Testis (tissue), 2 donors: ENCODE measurements at regions not wholly inside any gene's neighbourhood (a gene's known extent, or its start where the extent isn't known, plus 50 kb on each side); places are given as distances from the start of the nearest gene placed in this dataset.
"Not testable (repeated sequence)": the region's sequence is repeated elsewhere in the genome, so short reads cannot be mapped to it uniquely, and the experiment has no call there.

Experiments used
- POLR2A ChIP-seq: fragments of 450-650 bp; IDR thresholded peaks from one replicate; pipeline ENCODE4 v1.6.1; 2017; ENCODE audit warnings: antibody characterized with exemption, mild to moderate bottlenecking, moderate library complexity
- TF ChIP-seq, protein P1 (sequence below), 3 experiments: fragments of 450-650 bp in 2 of 3; fragments of 200-600 bp in 1 of 3; sonication (generic) in 1 of 3; IDR thresholded peaks; one replicate each; pipeline ENCODE4 v1.5.1; 2016 to 2019; ENCODE audit warnings: antibody characterized with exemption in 3 of 3, mild to moderate bottlenecking in 2 of 3, moderate library complexity in 1 of 3

DNA sequence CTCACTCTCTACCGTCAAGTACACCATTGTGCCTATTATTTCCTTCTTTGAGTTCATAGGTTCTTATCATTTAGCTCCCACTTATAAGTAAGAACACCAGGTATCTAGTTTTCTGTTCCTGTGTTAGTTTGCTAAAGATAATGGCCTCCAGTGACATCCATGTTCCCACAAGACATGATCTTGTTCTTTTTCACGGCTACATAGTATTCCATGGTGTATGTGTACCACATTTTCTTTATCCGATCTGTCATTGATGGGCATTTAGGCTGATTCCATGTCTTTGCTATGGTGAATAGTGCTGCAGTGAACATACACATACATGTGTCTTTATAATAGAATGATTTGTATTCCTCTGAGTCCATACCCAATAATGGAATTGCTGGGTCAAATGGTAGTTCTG is 119.0 kb upstream of the PPP1R9A start:
- TF ChIP-seq, protein P1, sequence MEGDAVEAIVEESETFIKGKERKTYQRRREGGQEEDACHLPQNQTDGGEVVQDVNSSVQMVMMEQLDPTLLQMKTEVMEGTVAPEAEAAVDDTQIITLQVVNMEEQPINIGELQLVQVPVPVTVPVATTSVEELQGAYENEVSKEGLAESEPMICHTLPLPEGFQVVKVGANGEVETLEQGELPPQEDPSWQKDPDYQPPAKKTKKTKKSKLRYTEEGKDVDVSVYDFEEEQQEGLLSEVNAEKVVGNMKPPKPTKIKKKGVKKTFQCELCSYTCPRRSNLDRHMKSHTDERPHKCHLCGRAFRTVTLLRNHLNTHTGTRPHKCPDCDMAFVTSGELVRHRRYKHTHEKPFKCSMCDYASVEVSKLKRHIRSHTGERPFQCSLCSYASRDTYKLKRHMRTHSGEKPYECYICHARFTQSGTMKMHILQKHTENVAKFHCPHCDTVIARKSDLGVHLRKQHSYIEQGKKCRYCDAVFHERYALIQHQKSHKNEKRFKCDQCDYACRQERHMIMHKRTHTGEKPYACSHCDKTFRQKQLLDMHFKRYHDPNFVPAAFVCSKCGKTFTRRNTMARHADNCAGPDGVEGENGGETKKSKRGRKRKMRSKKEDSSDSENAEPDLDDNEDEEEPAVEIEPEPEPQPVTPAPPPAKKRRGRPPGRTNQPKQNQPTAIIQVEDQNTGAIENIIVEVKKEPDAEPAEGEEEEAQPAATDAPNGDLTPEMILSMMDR (IDR thresholded peaks at IDR 0.05): not testable (repeated sequence)
- not testable (repeated sequence) for TF ChIP-seq POLR2A
